K562 (cell line): ENCODE measurements at regions not wholly inside any gene's neighbourhood (a gene's known extent, or its start where the extent isn't known, plus 50 kb on each side); places are given as distances from the start of the nearest gene placed in this dataset.

ENCODE experiments used
- ATF3 ChIP-seq, 2 experiments: fragments of 450-650 bp in 1 of 2; sonication (generic) in 1 of 2; formaldehyde crosslinking in 1 of 2; IDR thresholded peaks in 1 of 2; conservative IDR thresholded peaks in 1 of 2; 2 replicates each; pipeline versions ENCODE4 v1.6.1 to v1.8.1; 2016 to 2023; ENCODE audit warnings: mild to moderate bottlenecking in 2 of 2, moderate library complexity in 2 of 2, inconsistent platforms in 1 of 2, missing genetic modification reagents in 1 of 2
- FOXK2 ChIP-seq, 2 experiments: fragments of 450-650 bp; IDR thresholded peaks in 1 of 2; conservative IDR thresholded peaks in 1 of 2; 2 replicates each; pipeline ENCODE4 v1.6.1; 2016; ENCODE audit warnings: low read depth in 2 of 2, mild to moderate bottlenecking in 1 of 2
- MYBL2 ChIP-seq, 2 experiments: fragments of 450-650 bp in 1 of 2; sonication (generic) in 1 of 2; formaldehyde crosslinking in 1 of 2; IDR thresholded peaks; 2 replicates each; pipeline versions ENCODE4 v1.6.1 to v1.8.1; 2017 to 2022; ENCODE audit warnings: borderline replicate concordance in 1 of 2, inconsistent platforms in 1 of 2, low read depth in 1 of 2, mild to moderate bottlenecking in 1 of 2, missing genetic modification reagents in 1 of 2, moderate library complexity in 1 of 2
- TF ChIP-seq, protein P1 (sequence below), 3 experiments: IDR thresholded peaks in 2 of 3; conservative IDR thresholded peaks in 1 of 3; 2 replicates each; pipeline ENCODE4 v1.5.1; 2011 to 2012; ENCODE audit warnings: low read length in 3 of 3, mild to moderate bottlenecking in 3 of 3, control low read depth in 2 of 3, improper control_type of control experiment in 1 of 3, inconsistent platforms in 1 of 3, low read depth in 1 of 3, mixed read lengths in 1 of 3, moderate library complexity in 1 of 3; ENCODE audit not compliant: insufficient read depth in 2 of 3
- TF ChIP-seq, protein P2 (sequence below): fragments of 250-450 bp; sonication (Bioruptor Pico); IDR thresholded peaks from 2 replicates; pipeline ENCODE4 v1.4.0; 2020; ENCODE audit warnings: mild to moderate bottlenecking, moderate library complexity, borderline replicate concordance

DNA sequence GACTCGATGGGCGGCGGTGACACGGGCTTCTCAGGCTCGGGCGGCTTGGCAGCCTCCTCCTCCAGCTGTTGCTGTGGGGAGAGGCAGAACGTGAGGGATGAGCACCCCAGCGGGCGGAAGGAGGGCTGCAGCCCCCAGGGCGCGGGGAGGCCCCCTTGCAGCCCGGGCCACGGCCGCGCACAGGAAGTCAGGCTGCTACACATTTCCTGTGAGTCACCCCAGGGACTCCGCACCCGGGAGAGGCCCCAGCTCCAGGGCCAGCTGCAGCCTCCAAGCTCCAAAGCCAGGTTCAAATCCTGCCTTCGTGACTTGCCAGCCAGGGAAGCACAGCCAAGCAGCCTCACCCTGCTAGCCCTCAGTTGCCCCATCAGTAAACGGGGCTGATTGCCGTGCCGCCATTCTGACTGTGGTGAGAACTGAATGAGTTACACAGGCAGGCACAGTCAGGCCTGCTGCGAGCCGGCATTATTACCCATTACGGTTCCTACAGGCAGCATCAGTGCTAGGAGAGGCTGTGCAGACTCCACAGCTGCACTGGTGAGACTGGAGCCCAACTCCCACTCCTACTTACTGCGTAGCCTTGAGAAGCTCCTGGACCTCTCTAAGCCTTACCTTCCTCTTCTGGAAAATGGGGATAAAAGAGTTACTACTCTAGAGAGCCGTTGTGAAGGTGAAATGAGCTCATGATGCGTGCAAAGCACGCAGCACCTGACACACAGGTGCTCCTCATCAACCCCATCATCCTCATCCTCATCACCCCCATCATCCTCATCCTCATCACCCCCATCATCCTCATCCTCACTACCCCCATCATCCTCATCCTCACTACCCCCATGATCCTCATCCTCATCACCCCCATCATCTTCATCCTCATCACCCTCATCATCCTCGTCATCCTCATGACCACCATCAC lies 100.9 kb downstream of the NCOR2 start:
- TF ChIP-seq, protein P1, sequence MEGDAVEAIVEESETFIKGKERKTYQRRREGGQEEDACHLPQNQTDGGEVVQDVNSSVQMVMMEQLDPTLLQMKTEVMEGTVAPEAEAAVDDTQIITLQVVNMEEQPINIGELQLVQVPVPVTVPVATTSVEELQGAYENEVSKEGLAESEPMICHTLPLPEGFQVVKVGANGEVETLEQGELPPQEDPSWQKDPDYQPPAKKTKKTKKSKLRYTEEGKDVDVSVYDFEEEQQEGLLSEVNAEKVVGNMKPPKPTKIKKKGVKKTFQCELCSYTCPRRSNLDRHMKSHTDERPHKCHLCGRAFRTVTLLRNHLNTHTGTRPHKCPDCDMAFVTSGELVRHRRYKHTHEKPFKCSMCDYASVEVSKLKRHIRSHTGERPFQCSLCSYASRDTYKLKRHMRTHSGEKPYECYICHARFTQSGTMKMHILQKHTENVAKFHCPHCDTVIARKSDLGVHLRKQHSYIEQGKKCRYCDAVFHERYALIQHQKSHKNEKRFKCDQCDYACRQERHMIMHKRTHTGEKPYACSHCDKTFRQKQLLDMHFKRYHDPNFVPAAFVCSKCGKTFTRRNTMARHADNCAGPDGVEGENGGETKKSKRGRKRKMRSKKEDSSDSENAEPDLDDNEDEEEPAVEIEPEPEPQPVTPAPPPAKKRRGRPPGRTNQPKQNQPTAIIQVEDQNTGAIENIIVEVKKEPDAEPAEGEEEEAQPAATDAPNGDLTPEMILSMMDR (IDR thresholded peaks at IDR 0.05 in 2 of 3, conservative IDR thresholded peaks at IDR 0.05 in 1 of 3; ENCODE audit: insufficient read depth in 2 of 3, low read depth in 1 of 3, low read length in 3 of 3) = no peak
- TF ChIP-seq ATF3 (IDR thresholded peaks at IDR 0.05) = no peak
- no peak for TF ChIP-seq ATF3 (CRISPR knock-in tag; conservative IDR thresholded peaks at IDR 0.05)
- TF ChIP-seq, protein P2, sequence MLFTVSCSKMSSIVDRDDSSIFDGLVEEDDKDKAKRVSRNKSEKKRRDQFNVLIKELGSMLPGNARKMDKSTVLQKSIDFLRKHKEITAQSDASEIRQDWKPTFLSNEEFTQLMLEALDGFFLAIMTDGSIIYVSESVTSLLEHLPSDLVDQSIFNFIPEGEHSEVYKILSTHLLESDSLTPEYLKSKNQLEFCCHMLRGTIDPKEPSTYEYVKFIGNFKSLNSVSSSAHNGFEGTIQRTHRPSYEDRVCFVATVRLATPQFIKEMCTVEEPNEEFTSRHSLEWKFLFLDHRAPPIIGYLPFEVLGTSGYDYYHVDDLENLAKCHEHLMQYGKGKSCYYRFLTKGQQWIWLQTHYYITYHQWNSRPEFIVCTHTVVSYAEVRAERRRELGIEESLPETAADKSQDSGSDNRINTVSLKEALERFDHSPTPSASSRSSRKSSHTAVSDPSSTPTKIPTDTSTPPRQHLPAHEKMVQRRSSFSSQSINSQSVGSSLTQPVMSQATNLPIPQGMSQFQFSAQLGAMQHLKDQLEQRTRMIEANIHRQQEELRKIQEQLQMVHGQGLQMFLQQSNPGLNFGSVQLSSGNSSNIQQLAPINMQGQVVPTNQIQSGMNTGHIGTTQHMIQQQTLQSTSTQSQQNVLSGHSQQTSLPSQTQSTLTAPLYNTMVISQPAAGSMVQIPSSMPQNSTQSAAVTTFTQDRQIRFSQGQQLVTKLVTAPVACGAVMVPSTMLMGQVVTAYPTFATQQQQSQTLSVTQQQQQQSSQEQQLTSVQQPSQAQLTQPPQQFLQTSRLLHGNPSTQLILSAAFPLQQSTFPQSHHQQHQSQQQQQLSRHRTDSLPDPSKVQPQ (CRISPR knock-in tag) = no peak
- no peak for TF ChIP-seq FOXK2 (conservative IDR thresholded peaks at IDR 0.05 in 1 of 2, IDR thresholded peaks at IDR 0.05 in 1 of 2; ENCODE audit: low read depth in 2 of 2)
- TF ChIP-seq MYBL2 (IDR thresholded peaks at IDR 0.05; ENCODE audit: low read depth) = no peak
- no peak for TF ChIP-seq MYBL2 (CRISPR knock-in tag; IDR thresholded peaks at IDR 0.05; ENCODE audit: borderline replicate concordance)
